Left ventricle myocardium inferior (tissue), 1 donor: ENCODE measurements at regions not wholly inside any gene's neighbourhood (a gene's known extent, or its start where the extent isn't known, plus 50 kb on each side); places are given as distances from the start of the nearest gene placed in this dataset.

ENCODE experiments used
- DNase-seq: peaks from one replicate; pipeline ENCODE4 v3.0.0-alpha.2; 2020
- H3K27ac ChIP-seq: fragments of 200-600 bp; replicated peaks from 2 replicates; pipeline ENCODE4 v1.8.0; 2021
- H3K27me3 ChIP-seq: fragments of 200-600 bp; 2 replicates; pipeline ENCODE4 v1.8.0; 2021; ENCODE audit warnings: low read depth
- H3K36me3 ChIP-seq: fragments of 200-600 bp; 2 replicates; pipeline ENCODE4 v1.8.0; 2021
- H3K4me1 ChIP-seq: fragments of 200-600 bp; 2 replicates; pipeline ENCODE4 v1.8.0; 2021
- H3K4me3 ChIP-seq: fragments of 200-600 bp; 2 replicates; pipeline ENCODE4 v1.8.0; 2021; ENCODE audit warnings: mild to moderate bottlenecking, moderate library complexity
- H3K9me3 ChIP-seq: fragments of 200-600 bp; replicated peaks from 2 replicates; pipeline ENCODE4 v1.8.0; 2021
- CTCF ChIP-seq: fragments of 200-600 bp; IDR thresholded peaks from 2 replicates; pipeline ENCODE4 v1.8.0; 2021; ENCODE audit warnings: antibody characterized with exemption, mild to moderate bottlenecking, borderline replicate concordance
- intact Hi-C: fragments of 100-400 bp; cut with micrococcal nuclease; formaldehyde crosslinking; loops from one replicate; pipeline ENCODE4 v1.11.0; 2022
- donor health status: DM: no; HTN: yes; CAD: no; lungs with severe emphysema.

GRCh38 chr16:73230651-73231050, 182.7 kb upstream of the ZFHX3 start:
- TF ChIP-seq CTCF: no peak
- Histone ChIP-seq H3K27me3 (peaks cover 19% of the 10 kb centered on the region), H3K27ac (no peak overlapping the region), H3K4me1 (peaks cover 24% of the 10 kb centered on the region), H3K36me3 (no peaks in the 10 kb centered on the region), H3K9me3 (no peaks in the 10 kb centered on the region), H3K4me3 (no peak overlapping the region)
- intact Hi-C loops: no loop called here
- no peak for DNase-seq

GRCh38 chr16:73228649-73229048, 180.7 kb upstream of the ZFHX3 start:
- DNase-seq: no peak
- Histone ChIP-seq H3K27me3 (peaks cover 7% of the 10 kb centered on the region), H3K4me3 (no peak overlapping the region), H3K9me3 (no peaks in the 10 kb centered on the region), H3K36me3 (no peaks in the 10 kb centered on the region), H3K27ac (peak overlapping the region; percentile 49), H3K4me1 (peaks cover 12% of the 10 kb centered on the region)
- no peak for TF ChIP-seq CTCF
- intact Hi-C loops: no loop called here

- Histone ChIP-seq H3K27me3 (no peaks in the 10 kb centered on the region), H3K27ac (no peak overlapping the region), H3K4me3 (no peak overlapping the region), H3K4me1 (peaks cover 5% of the 10 kb centered on the region), H3K9me3 (peaks cover 6% of the 10 kb centered on the region), H3K36me3 (no peaks in the 10 kb centered on the region)
- no peak for DNase-seq
- no peak for TF ChIP-seq CTCF
- intact Hi-C loops: no loop called here
Observed at GRCh38 chr16:73226675-73227074, 178.7 kb upstream of the ZFHX3 start.

GRCh38 chr16:73225983-73226382, 178.1 kb upstream of the ZFHX3 start:
- Histone ChIP-seq H3K36me3 (no peaks in the 10 kb centered on the region), H3K27ac (no peak overlapping the region), H3K4me3 (no peak overlapping the region), H3K4me1 (peaks cover 5% of the 10 kb centered on the region), H3K9me3 (peaks cover 6% of the 10 kb centered on the region), H3K27me3 (no peaks in the 10 kb centered on the region)
- intact Hi-C loops: no loop called here
- DNase-seq: no peak
- no peak for TF ChIP-seq CTCF

- Histone ChIP-seq H3K36me3 (no peaks in the 10 kb centered on the region), H3K9me3 (peaks cover 10% of the 10 kb centered on the region), H3K27ac (no peak overlapping the region), H3K4me1 (no peaks in the 10 kb centered on the region), H3K4me3 (no peak overlapping the region), H3K27me3 (no peaks in the 10 kb centered on the region)
- TF ChIP-seq CTCF: no peak
- intact Hi-C loops: no loop called here
- no peak for DNase-seq
Observed at GRCh38 chr16:73220836-73221235, 172.9 kb upstream of the ZFHX3 start.

- Histone ChIP-seq H3K36me3 (no peaks in the 10 kb centered on the region), H3K4me1 (no peaks in the 10 kb centered on the region), H3K27me3 (no peaks in the 10 kb centered on the region), H3K9me3 (peaks cover 11% of the 10 kb centered on the region), H3K4me3 (no peak overlapping the region), H3K27ac (no peak overlapping the region)
- no peak for DNase-seq
- no peak for TF ChIP-seq CTCF
- intact Hi-C loops: no loop called here
Observed at GRCh38 chr16:73219176-73219575, 171.2 kb upstream of the ZFHX3 start.
